ENCODE measurements at regions not wholly inside any gene's neighbourhood (a gene's known extent, or its start where the extent isn't known, plus 50 kb on each side); places are given as distances from the start of the nearest gene placed in this dataset.
"Not testable (repeated sequence)": the region's sequence is repeated elsewhere in the genome, so short reads cannot be mapped to it uniquely, and the experiment has no call there.

DNA sequence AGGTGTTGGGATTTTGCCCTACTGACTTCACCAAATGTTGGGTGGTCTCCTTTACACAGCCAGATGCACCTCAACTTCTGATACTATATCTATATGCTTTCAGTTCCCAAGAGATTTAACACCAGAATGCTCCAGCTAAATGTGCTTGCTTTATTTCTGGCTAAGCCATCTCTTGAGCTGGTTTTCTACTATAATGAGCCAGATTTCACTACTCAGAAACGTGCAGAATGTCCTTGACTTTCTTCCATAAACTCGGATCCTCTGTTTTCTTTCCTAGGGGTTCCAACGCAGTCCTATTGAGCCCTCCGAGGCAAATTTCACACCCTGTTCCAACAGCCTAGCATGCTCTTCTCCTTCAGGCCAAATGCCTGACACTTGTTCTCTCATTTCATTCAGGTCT, 200.3 kb downstream of the DPY19L2 start:
- DNase-seq (ENCODE audit: low spot score), result no peak
- Histone ChIP-seq H3K4me3 (no peak overlapping the region), H3K27ac (no peak overlapping the region)
- no peak for TF ChIP-seq CTCF (IDR thresholded peaks at IDR 0.05)

DNA sequence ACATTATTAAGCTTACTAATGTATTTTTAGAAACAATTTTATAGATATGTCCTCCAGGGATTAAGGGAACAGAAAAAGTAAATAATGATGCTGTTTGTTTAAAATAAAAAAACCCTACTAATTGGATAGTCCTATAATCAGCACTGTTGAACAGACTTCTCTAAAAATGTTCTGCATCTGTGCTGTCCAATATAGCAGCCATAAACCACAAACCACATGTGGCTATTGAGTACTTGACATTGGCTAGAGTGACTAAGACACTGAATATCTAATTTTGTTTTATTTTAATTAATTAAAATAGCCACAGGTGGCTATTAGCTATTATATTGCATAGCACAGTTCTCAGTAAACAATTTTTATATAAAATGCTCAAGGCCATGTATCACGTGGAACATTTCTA, 210.4 kb downstream of the DPY19L2 start:
- no peak for DNase-seq (ENCODE audit: low spot score)
- H3K4me3 ChIP-seq, result no peak overlapping the region
- no peak for TF ChIP-seq CTCF (IDR thresholded peaks at IDR 0.05)
- no peak overlapping the region for H3K27ac ChIP-seq

DNA sequence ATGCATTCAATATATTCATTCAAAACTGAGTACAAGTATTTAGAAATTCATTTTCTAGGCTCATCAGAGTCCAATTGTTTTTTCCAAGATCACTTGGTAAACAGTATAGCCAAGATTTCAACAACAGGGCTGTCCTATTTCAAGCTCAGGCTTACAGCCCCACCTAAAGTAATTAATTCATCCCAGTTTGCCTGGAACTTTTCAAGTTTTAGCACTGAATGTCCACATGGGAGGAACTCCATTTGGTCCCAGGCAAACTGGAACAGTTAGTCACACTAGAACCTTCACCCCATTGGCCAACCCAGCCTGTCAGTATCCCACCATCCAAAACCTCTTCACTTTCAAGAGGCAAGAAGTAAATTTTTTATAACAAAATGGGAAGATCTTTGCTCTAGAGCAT, 210.9 kb downstream of the DPY19L2 start:
- Histone ChIP-seq H3K27ac (no peak overlapping the region), H3K4me3 (no peak overlapping the region)
- no peak for TF ChIP-seq CTCF (IDR thresholded peaks at IDR 0.05)
- no peak for DNase-seq (ENCODE audit: low spot score)

- no peak for TF ChIP-seq CTCF (IDR thresholded peaks at IDR 0.05)
- no peak for DNase-seq (ENCODE audit: low spot score)
- no peak overlapping the region for H3K4me3 ChIP-seq
- H3K27ac ChIP-seq, result no peak overlapping the region
Observed at GRCh38 chr12:63450816-63451215, 217.5 kb downstream of the DPY19L2 start.

- Histone ChIP-seq H3K27ac (no peak overlapping the region), H3K4me3 (no peak overlapping the region)
- no peak for TF ChIP-seq CTCF (IDR thresholded peaks at IDR 0.05)
- DNase-seq (ENCODE audit: low spot score), result no peak
Observed at GRCh38 chr12:63450334-63450733, 218.0 kb downstream of the DPY19L2 start.

DNA sequence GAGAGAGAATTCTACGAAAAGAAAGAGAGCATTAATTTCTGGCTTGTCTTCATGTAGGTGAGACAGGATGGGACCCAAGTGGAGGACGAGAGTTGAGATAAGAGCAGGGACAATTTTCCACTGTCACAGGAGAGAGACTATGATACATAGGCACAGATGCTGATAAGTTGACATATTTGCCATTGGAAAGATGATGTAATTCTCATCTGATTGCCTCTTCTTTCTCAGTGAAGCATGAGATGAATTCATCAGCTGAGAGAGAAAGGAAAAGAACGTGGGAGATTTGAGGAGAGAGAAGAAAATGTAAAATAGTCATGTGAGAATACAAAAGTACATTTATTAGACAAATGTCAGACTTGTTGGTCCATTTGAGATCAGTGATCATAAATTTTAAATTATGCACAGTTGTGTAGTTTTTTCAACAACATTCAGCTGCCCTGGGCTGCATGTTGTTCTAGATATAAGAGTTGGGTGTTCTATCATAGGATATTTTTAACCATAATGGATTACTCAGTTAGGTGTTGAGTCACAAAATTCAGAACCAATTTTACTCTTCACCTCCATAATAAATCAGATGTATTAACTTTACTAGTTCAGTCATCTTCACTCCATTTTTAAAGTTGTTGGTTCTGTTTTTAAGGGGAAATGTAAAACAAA, 222.9 kb downstream of the DPY19L2 start:
- no peak overlapping the region for H3K27ac ChIP-seq
- DNase-seq (ENCODE audit: low spot score), result no peak
- no peak for TF ChIP-seq CTCF (IDR thresholded peaks at IDR 0.05)
- H3K4me3 ChIP-seq, result no peak overlapping the region

GRCh38 chr12:63440048-63440447, 228.2 kb downstream of the DPY19L2 start:
- no peak for TF ChIP-seq CTCF (IDR thresholded peaks at IDR 0.05)
- no peak for DNase-seq (ENCODE audit: low spot score)
- Histone ChIP-seq H3K27ac (no peak overlapping the region), H3K4me3 (no peak overlapping the region)

DNA sequence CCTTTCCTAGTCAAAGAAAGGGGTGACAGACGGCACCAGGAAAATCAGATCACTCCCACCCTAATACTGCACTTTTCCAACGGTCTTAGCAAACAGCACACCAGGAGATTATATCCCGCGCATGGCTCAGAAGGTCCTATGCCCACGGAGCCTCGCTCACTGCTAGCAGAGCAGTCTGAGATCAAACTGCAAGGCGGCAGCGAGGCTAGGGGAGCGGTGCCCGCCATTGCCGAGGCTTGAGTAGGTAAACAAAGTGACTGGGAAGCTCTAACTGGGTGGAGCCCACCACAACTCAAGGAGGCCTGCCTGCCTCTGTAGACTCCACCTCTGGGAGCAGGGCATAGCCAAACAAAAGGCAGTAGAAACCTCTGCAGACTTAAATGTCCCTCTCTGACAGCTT, 233.9 kb downstream of the DPY19L2 start:
- not testable (repeated sequence) for H3K27ac ChIP-seq; DNase-seq (ENCODE audit: low spot score); H3K4me3 ChIP-seq

GRCh38 chr12:63427969-63428368, 240.3 kb downstream of the DPY19L2 start:
- not testable (repeated sequence) for DNase-seq (ENCODE audit: low spot score); H3K4me3 ChIP-seq; H3K27ac ChIP-seq

DNA sequence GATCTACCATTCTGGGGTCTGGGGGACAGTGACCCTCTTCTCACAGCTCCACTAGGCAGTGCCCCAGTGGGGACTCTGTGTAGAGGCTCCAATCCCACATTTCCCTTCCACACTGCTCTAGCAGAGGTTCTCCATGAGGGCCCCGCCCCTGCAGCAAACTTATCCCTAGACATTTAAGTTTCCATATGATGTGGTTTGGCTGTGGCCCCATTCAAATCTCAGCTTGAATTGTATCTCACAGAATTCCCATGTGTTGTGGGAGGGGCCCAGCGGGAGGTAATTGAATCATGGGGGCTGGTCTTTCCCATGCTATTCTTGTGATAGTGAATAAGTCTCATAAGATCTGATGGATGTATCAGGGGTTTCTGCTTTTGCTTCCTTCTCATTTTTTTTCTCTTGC, 241.3 kb downstream of the DPY19L2 start:
- not testable (repeated sequence) for DNase-seq (ENCODE audit: low spot score); H3K27ac ChIP-seq; H3K4me3 ChIP-seq
